Nephron progenitor cell (in vitro differentiated cells): ENCODE measurements at regions not wholly inside any gene's neighbourhood (a gene's known extent, or its start where the extent isn't known, plus 50 kb on each side); places are given as distances from the start of the nearest gene placed in this dataset.

Source experiments
- DNase-seq: peaks from one replicate; pipeline ENCODE4 v3.0.0; 2021
- H3K27ac Mint-ChIP-seq: 2 replicates; pipeline ENCODE4 v1.8.0; 2021; ENCODE audit warnings: mild to moderate bottlenecking, moderate library complexity, mixed read lengths
- H3K27me3 Mint-ChIP-seq: 2 replicates; pipeline ENCODE4 v1.8.0; 2021; ENCODE audit warnings: mild to moderate bottlenecking, low read depth, mixed read lengths; ENCODE audit not compliant: poor library complexity
- H3K36me3 Mint-ChIP-seq: 2 replicates; pipeline ENCODE4 v1.8.0; 2021; ENCODE audit warnings: low read depth, mixed read lengths
- H3K4me1 Mint-ChIP-seq: 2 replicates; pipeline ENCODE4 v1.8.0; 2021; ENCODE audit warnings: mixed read lengths
- H3K4me3 Mint-ChIP-seq: 2 replicates; pipeline ENCODE4 v1.8.0; 2021; ENCODE audit warnings: mild to moderate bottlenecking, moderate library complexity, mixed read lengths
- H3K9me3 Mint-ChIP-seq: 2 replicates; pipeline ENCODE4 v1.8.0; 2021; ENCODE audit warnings: mild to moderate bottlenecking, moderate library complexity, mixed read lengths
- CTCF ChIP-seq: fragments of 200-600 bp; sonication (generic); IDR thresholded peaks from 2 replicates; pipeline ENCODE4 v1.5.0; 2021; ENCODE audit warnings: antibody characterized with exemption

- TF ChIP-seq CTCF = no peak
- DNase-seq = no peak
- peaks cover 5% of the 10 kb centered on the region for H3K27me3 Mint-ChIP-seq
- no peak overlapping the region for H3K4me3 Mint-ChIP-seq
- H3K27ac Mint-ChIP-seq = no peak overlapping the region
- H3K4me1 Mint-ChIP-seq = peaks cover 10% of the 10 kb centered on the region
- no peaks in the 10 kb centered on the region for H3K36me3 Mint-ChIP-seq
- no peaks in the 10 kb centered on the region for H3K9me3 Mint-ChIP-seq
Measured at GRCh38 chr18:73793386-73793785, 354.2 kb downstream of the FBXO15 start.

GRCh38 chr18:73791081-73791480, 356.6 kb downstream of the FBXO15 start:
- peaks cover 6% of the 10 kb centered on the region for H3K27me3 Mint-ChIP-seq
- no peak for TF ChIP-seq CTCF
- H3K4me1 Mint-ChIP-seq = peaks cover 10% of the 10 kb centered on the region
- H3K27ac Mint-ChIP-seq = no peak overlapping the region
- H3K36me3 Mint-ChIP-seq = peaks cover 5% of the 10 kb centered on the region
- no peak overlapping the region for H3K4me3 Mint-ChIP-seq
- H3K9me3 Mint-ChIP-seq = peaks cover 6% of the 10 kb centered on the region
- DNase-seq = no peak

GRCh38 chr18:73790587-73790986, 357.0 kb downstream of the FBXO15 start:
- no peak overlapping the region for H3K4me3 Mint-ChIP-seq
- no peak for DNase-seq
- peaks cover 6% of the 10 kb centered on the region for H3K9me3 Mint-ChIP-seq
- H3K27ac Mint-ChIP-seq = no peak overlapping the region
- H3K27me3 Mint-ChIP-seq = peaks cover 6% of the 10 kb centered on the region
- peaks cover 5% of the 10 kb centered on the region for H3K36me3 Mint-ChIP-seq
- TF ChIP-seq CTCF = no peak
- peaks cover 10% of the 10 kb centered on the region for H3K4me1 Mint-ChIP-seq

- no peak for DNase-seq
- H3K4me1 Mint-ChIP-seq = no peaks in the 10 kb centered on the region
Measured at GRCh38 chr18:73787316-73787715, 360.3 kb downstream of the FBXO15 start.

GRCh38 chr18:73785300-73785699, 362.3 kb downstream of the FBXO15 start:
- no peak for DNase-seq
- Mint-ChIP-seq H3K9me3 (peaks cover 10% of the 10 kb centered on the region), H3K4me1 (no peaks in the 10 kb centered on the region), H3K27ac (no peak overlapping the region), H3K4me3 (no peak overlapping the region), H3K36me3 (peaks cover 5% of the 10 kb centered on the region), H3K27me3 (peaks cover 8% of the 10 kb centered on the region)
- TF ChIP-seq CTCF = no peak

More at GRCh38 chr18:73787316-73787715, 360.3 kb downstream of the FBXO15 start:
- Mint-ChIP-seq H3K9me3 (peaks cover 10% of the 10 kb centered on the region), H3K27ac (no peak overlapping the region), H3K27me3 (peaks cover 5% of the 10 kb centered on the region), H3K4me3 (no peak overlapping the region), H3K36me3 (peaks cover 5% of the 10 kb centered on the region)
- no peak for TF ChIP-seq CTCF

- H3K4me1 Mint-ChIP-seq = no peaks in the 10 kb centered on the region
- no peak for TF ChIP-seq CTCF
- peaks cover 10% of the 10 kb centered on the region for H3K9me3 Mint-ChIP-seq
- no peak overlapping the region for H3K4me3 Mint-ChIP-seq
- peaks cover 5% of the 10 kb centered on the region for H3K36me3 Mint-ChIP-seq
- no peak overlapping the region for H3K27ac Mint-ChIP-seq
- peaks cover 8% of the 10 kb centered on the region for H3K27me3 Mint-ChIP-seq
- DNase-seq = no peak
Measured at GRCh38 chr18:73784853-73785252, 362.8 kb downstream of the FBXO15 start.
